Transverse colon (tissue), 4 donors: ENCODE measurements at regions not wholly inside any gene's neighbourhood (a gene's known extent, or its start where the extent isn't known, plus 50 kb on each side); places are given as distances from the start of the nearest gene placed in this dataset.

Experiments used
- DNase-seq: peaks from one replicate; pipeline ENCODE4 v3.0.0-alpha.2; 2019
- H3K27ac ChIP-seq, 4 donors: fragments of 200-600 bp; sonication (generic); 2 replicates each; pipeline ENCODE4 v1.5.1; 2016 to 2018; ENCODE audit warnings: inconsistent platforms in 4 of 4
- H3K27me3 ChIP-seq: fragments of 200-600 bp; sonication (generic); 2 replicates; pipeline ENCODE4 v1.5.1; 2017; ENCODE audit warnings: inconsistent platforms
- H3K36me3 ChIP-seq, 4 donors: fragments of 200-600 bp; sonication (generic); 2 replicates each; pipeline ENCODE4 v1.5.1; 2017 to 2019; ENCODE audit warnings: inconsistent platforms in 4 of 4
- H3K4me1 ChIP-seq, 4 donors: fragments of 200-600 bp; sonication (generic); 2 replicates each; pipeline ENCODE4 v1.5.1; 2017 to 2020; ENCODE audit warnings: inconsistent platforms in 4 of 4
- H3K4me3 ChIP-seq, 4 donors: fragments of 200-600 bp; sonication (generic); 1 replicate in 1 of 4; 2 replicates in 3 of 4; pipeline versions ENCODE4 v1.5.1 to v1.6.1; 2017 to 2019; ENCODE audit warnings: inconsistent platforms in 4 of 4
- H3K9me3 ChIP-seq, 2 donors: fragments of 200-600 bp; sonication (generic); 2 replicates each; pipeline ENCODE4 v1.5.1; 2017 to 2019; ENCODE audit warnings: inconsistent platforms in 2 of 2
- CTCF ChIP-seq, 5 experiments: fragments of 200-600 bp in 3 of 5; fragments of 450-650 bp in 2 of 5; sonication (generic) in 3 of 5; IDR thresholded peaks; 1 replicate in 2 of 5; 2 replicates in 3 of 5; pipeline ENCODE4 v1.5.1; 2016 to 2017; ENCODE audit warnings: antibody characterized with exemption in 5 of 5, inconsistent platforms in 3 of 5, mild to moderate bottlenecking in 2 of 5, moderate library complexity in 1 of 5
- EP300 ChIP-seq: sonication (generic); formaldehyde crosslinking; IDR thresholded peaks from one replicate; pipeline ENCODE4 v1.6.1; 2017; ENCODE audit warnings: antibody characterized with exemption, low read depth
- POLR2A ChIP-seq: fragments of 450-650 bp; IDR thresholded peaks from one replicate; pipeline ENCODE4 v1.6.1; 2016; ENCODE audit warnings: antibody characterized with exemption, mild to moderate bottlenecking, moderate library complexity
- POLR2AphosphoS5 ChIP-seq, 3 donors: sonication (generic); formaldehyde crosslinking; IDR thresholded peaks; one replicate each; pipeline ENCODE4 v1.6.1; 2016; ENCODE audit warnings: antibody characterized with exemption in 3 of 3
- WGBS, 2 donors: methylation state at CpG; one replicate each; pipeline ENCODE4 v1.1.5; 2018; ENCODE audit warnings: low coverage in 1 of 2; 5-methylcytosine and 5-hydroxymethylcytosine counted together
- in situ Hi-C, 4 donors: fragments of 200-750 bp; cut with MboI; loops; one replicate each; pipeline versions ENCODE4 v1.15.0 to v1.15.1; 2017; ENCODE audit warnings: low sequenced_read_pairs in 3 of 4, low pct_ligation_motif_present in 1 of 4, low pct_unique_long_range_greater_than_20kb in 1 of 4
- intact Hi-C: fragments of 100-400 bp; cut with DNase I; formaldehyde crosslinking; loops from one replicate; pipeline ENCODE4 v1.15.1; 2023; ENCODE audit warnings: low total_unique reads

- 88 to 95% methylated on average over 6 to 8 of the region's 8 CpGs for WGBS, 2 donors
- intact Hi-C loops: no loop called here
- Histone ChIP-seq H3K4me1 (peaks cover 0 to 8% (median 2%) of the 10 kb centered on the region in 4 donors), H3K4me3 (no peak overlapping the region), H3K27me3 (no peaks in the 10 kb centered on the region), H3K27ac (no peak overlapping the region), H3K9me3 (no peaks in the 10 kb centered on the region), H3K36me3 (no peaks in the 10 kb centered on the region)
- in situ Hi-C loops: no loop called here
- no peak for DNase-seq
- no peak for TF ChIP-seq CTCF (IDR thresholded peaks at IDR 0.05)
- no peak for TF ChIP-seq POLR2A
- no peak for TF ChIP-seq EP300
- no peak for TF ChIP-seq POLR2AphosphoS5 (IDR thresholded peaks at IDR 0.05)
Observed at GRCh38 chr5:71953866-71954265, 153.4 kb upstream of the MAP1B start.

- intact Hi-C loops: no loop called here
- no peaks in the 10 kb centered on the region for H3K27me3 ChIP-seq
Observed at GRCh38 chr5:71954329-71954728, 152.9 kb upstream of the MAP1B start.

GRCh38 chr5:71955723-71956122 lies 151.6 kb upstream of the MAP1B start:
- Histone ChIP-seq H3K4me3 (no peak overlapping the region), H3K27me3 (no peaks in the 10 kb centered on the region), H3K27ac (no peak overlapping the region), H3K36me3 (no peaks in the 10 kb centered on the region), H3K4me1 (peaks cover 0 to 8% (median 2%) of the 10 kb centered on the region in 4 donors), H3K9me3 (no peaks in the 10 kb centered on the region)
- TF ChIP-seq POLR2AphosphoS5 (IDR thresholded peaks at IDR 0.05) (no peak), EP300 (no peak), CTCF (IDR thresholded peaks at IDR 0.05) (no peak), POLR2A (no peak)
- in situ Hi-C loops (no loop called here), intact Hi-C loops (no loop called here)
- no peak for DNase-seq
- WGBS, 2 donors: 78 to 80% methylated on average over 4 to 9 of the region's 9 CpGs

More at GRCh38 chr5:71954329-71954728, 152.9 kb upstream of the MAP1B start:
- Histone ChIP-seq H3K36me3 (no peaks in the 10 kb centered on the region), H3K4me3 (no peak overlapping the region), H3K27ac (no peak overlapping the region), H3K4me1 (peaks cover 0 to 8% (median 2%) of the 10 kb centered on the region in 4 donors), H3K9me3 (no peaks in the 10 kb centered on the region)
- no peak for DNase-seq
- WGBS, 2 donors: 56% methylated on average over 4 of the region's 4 CpGs; no CpG with 5 or more reads in 1 of the 2 donors
- in situ Hi-C loops: no loop called here
- no peak for TF ChIP-seq CTCF (IDR thresholded peaks at IDR 0.05)
- TF ChIP-seq EP300: no peak
- TF ChIP-seq POLR2A: no peak
- TF ChIP-seq POLR2AphosphoS5 (IDR thresholded peaks at IDR 0.05): no peak

- Histone ChIP-seq H3K9me3 (no peaks in the 10 kb centered on the region), H3K4me3 (no peak overlapping the region), H3K27me3 (no peaks in the 10 kb centered on the region), H3K36me3 (no peaks in the 10 kb centered on the region), H3K27ac (no peak overlapping the region), H3K4me1 (peaks cover 0 to 8% (median 2%) of the 10 kb centered on the region in 4 donors)
- in situ Hi-C loops: no loop called here
- TF ChIP-seq POLR2AphosphoS5 (IDR thresholded peaks at IDR 0.05): no peak
- TF ChIP-seq EP300: no peak
- no peak for TF ChIP-seq CTCF (IDR thresholded peaks at IDR 0.05)
- TF ChIP-seq POLR2A: no peak
- no peak for DNase-seq
- 43 to 58% methylated on average over 5 of the region's 5 CpGs for WGBS, 2 donors
- intact Hi-C loops: no loop called here
Observed at GRCh38 chr5:71957292-71957898, 149.9 kb upstream of the MAP1B start.
